ENCODE measurements at regions not wholly inside any gene's neighbourhood (a gene's known extent, or its start where the extent isn't known, plus 50 kb on each side); places are given as distances from the start of the nearest gene placed in this dataset.

- no peak overlapping the region for H3K27ac ChIP-seq
- no peak overlapping the region for H3K4me3 ChIP-seq
- no peaks in the 10 kb centered on the region for H3K9me3 ChIP-seq
- no peaks in the 10 kb centered on the region for H3K27me3 ChIP-seq
- TF ChIP-seq POLR2A (IDR thresholded peaks at IDR 0.05) (no peak), CTCF (IDR thresholded peaks at IDR 0.05) (no peak)
- intact Hi-C loops (cut with DNase I; ENCODE audit: low total_unique reads): no loop called here
- no peaks in the 10 kb centered on the region for H3K36me3 ChIP-seq
- no peaks in the 10 kb centered on the region for H3K4me1 ChIP-seq
- no peak for DNase-seq
Measured at GRCh38 chrX:39638526-39638925, 459.2 kb downstream of the BCOR start.

GRCh38 chrX:39639871-39640270 is 457.9 kb downstream of the BCOR start:
- no peaks in the 10 kb centered on the region for H3K9me3 ChIP-seq
- intact Hi-C loops (cut with DNase I; ENCODE audit: low total_unique reads): no loop called here

GRCh38 chrX:39640866-39641265 is 456.9 kb downstream of the BCOR start:
- Histone ChIP-seq H3K36me3 (no peaks in the 10 kb centered on the region), H3K9me3 (no peaks in the 10 kb centered on the region), H3K4me3 (no peak overlapping the region), H3K4me1 (no peaks in the 10 kb centered on the region), H3K27me3 (no peaks in the 10 kb centered on the region), H3K27ac (no peak overlapping the region)
- intact Hi-C loops (cut with DNase I; ENCODE audit: low total_unique reads): no loop called here
- TF ChIP-seq CTCF (IDR thresholded peaks at IDR 0.05) (no peak), POLR2A (IDR thresholded peaks at IDR 0.05) (no peak)
- DNase-seq: no peak

More at GRCh38 chrX:39639871-39640270, 457.9 kb downstream of the BCOR start:
- Histone ChIP-seq H3K27me3 (no peaks in the 10 kb centered on the region), H3K27ac (no peak overlapping the region), H3K4me1 (no peaks in the 10 kb centered on the region), H3K36me3 (no peaks in the 10 kb centered on the region), H3K4me3 (no peak overlapping the region)
- TF ChIP-seq POLR2A (IDR thresholded peaks at IDR 0.05) (no peak), CTCF (IDR thresholded peaks at IDR 0.05) (no peak)
- no peak for DNase-seq

- Histone ChIP-seq H3K4me3 (no peak overlapping the region), H3K27ac (no peak overlapping the region)
- TF ChIP-seq CTCF (IDR thresholded peaks at IDR 0.05) (no peak), POLR2A (IDR thresholded peaks at IDR 0.05) (no peak)
Measured at GRCh38 chrX:39642071-39642470, 455.7 kb downstream of the BCOR start.

GRCh38 chrX:39643550-39643949 is 454.2 kb downstream of the BCOR start:
- H3K36me3 ChIP-seq: no peaks in the 10 kb centered on the region
- H3K27ac ChIP-seq: no peak overlapping the region
- DNase-seq: no peak
- H3K9me3 ChIP-seq: no peaks in the 10 kb centered on the region
- H3K4me3 ChIP-seq: no peak overlapping the region
- intact Hi-C loops (cut with DNase I; ENCODE audit: low total_unique reads): no loop called here
- no peaks in the 10 kb centered on the region for H3K4me1 ChIP-seq
- TF ChIP-seq POLR2A (IDR thresholded peaks at IDR 0.05) (no peak), CTCF (IDR thresholded peaks at IDR 0.05) (no peak)
- no peaks in the 10 kb centered on the region for H3K27me3 ChIP-seq

More at GRCh38 chrX:39642071-39642470, 455.7 kb downstream of the BCOR start:
- intact Hi-C loops (cut with DNase I; ENCODE audit: low total_unique reads): no loop called here
- H3K27me3 ChIP-seq: no peaks in the 10 kb centered on the region
- H3K36me3 ChIP-seq: no peaks in the 10 kb centered on the region
- H3K4me1 ChIP-seq: no peaks in the 10 kb centered on the region
- H3K9me3 ChIP-seq: no peaks in the 10 kb centered on the region
- no peak for DNase-seq

All from uterus (tissue), 3 donors.